DMS114 treated with DMSO at 0.1 percent for 48 hours (cell line): ENCODE measurements at regions not wholly inside any gene's neighbourhood (a gene's known extent, or its start where the extent isn't known, plus 50 kb on each side); places are given as distances from the start of the nearest gene placed in this dataset.

Experiments used
- DNase-seq: peaks from one replicate; lab custom pipeline; 2025; ENCODE audit not compliant: unreplicated experiment; lab: John Stamatoyannopoulos, UW

DNA sequence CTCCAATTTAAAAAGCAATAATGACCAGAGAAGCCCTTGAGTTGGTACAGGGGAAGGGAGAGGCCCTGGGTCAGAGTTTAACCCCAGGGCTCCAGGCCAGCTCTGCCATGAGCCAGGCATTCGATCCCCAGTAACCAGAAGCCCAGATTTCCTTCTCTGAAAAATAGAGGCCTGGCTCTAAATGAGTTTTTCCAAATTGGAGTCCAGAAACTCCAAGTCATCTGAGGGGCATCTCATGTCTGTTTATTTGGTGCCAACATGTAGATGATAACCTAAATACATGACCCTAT, 381.9 kb downstream of the CTTN start:
- DNase-seq, result no peak

DNA sequence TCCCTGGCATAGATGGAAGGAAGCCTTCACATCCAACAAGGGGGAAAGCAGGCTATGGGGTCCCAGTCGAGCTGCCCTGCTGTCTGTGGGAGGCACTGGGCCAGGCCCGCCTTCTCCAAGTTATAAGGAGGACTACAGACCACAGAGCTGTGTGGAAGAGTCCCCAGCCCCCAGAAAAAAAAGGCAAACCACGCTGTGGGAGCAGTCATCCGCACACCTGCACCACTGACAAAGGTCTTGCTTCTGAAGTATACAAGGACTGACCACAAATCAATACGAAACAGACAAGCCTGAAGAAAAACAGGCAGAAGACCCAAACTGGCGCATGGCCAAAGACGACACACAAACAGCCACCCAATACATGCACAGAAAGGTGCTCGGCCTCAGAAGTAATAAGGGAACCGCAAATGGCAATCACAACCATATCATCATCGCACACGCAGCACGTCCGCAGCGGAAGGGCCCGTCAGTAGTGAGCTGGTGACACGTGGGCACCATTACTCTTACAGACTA, 384.1 kb downstream of the CTTN start:
- DNase-seq, result no peak

DNA sequence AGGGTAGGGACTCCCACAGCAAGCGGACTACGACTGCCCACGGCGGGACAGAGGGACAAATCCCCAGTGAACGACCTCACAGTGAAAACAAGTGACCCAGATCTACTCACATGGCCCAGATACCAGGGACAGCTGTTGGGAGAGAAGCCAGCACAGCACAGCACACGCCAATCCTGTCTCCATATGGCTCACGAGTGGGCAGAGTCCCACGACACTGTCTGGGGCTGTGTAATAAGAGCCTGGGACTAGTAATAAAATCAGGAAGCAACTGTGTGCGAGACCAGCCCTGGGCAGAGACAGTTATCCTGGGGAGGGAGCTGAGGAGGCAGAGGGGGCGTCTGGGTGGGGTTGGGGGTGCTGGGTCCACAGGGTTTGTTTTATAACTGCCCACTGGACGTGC, 385.0 kb downstream of the CTTN start:
- DNase-seq, result no peak

DNA sequence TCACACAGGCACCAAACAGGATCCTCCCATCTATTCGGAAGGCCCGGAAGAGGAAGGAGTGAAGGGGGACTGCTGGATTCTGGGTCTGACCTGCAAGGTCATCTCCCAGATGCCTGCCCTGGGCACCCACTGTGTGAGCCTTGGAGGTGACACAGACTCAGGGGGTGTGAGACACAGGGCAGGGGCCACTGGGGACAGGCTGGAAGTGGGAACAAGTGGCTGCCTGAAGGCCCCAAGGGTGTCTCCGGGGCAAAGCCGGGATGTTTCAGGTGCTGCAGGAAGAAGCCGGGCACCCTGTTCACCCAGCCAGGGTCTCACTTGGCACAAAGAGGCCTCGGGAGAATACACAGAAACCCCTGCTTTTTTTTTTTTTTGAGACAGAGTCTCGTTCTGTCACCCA, 385.5 kb downstream of the CTTN start:
- DNase-seq, result no peak

DNA sequence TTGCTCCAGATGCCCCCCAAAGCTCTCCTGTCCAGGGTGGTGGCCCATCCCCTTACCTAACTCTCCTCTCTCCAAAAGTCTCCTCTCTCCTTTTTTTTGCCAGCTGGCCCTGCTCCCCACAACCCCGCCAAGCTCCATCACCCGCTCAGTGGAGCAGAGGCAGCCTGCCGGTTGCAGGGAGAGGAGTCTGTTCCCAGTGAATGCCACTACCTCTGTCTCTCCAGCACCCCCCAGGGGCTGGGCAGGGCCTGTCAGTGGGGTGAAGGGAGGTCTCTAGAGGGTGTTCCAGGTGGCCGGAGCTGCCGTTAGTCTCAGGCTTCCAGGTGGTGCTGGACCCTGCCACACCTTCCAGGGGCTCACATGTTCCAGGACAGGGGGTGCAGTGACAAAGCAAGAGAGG, 387.0 kb downstream of the CTTN start:
- no peak for DNase-seq

DNA sequence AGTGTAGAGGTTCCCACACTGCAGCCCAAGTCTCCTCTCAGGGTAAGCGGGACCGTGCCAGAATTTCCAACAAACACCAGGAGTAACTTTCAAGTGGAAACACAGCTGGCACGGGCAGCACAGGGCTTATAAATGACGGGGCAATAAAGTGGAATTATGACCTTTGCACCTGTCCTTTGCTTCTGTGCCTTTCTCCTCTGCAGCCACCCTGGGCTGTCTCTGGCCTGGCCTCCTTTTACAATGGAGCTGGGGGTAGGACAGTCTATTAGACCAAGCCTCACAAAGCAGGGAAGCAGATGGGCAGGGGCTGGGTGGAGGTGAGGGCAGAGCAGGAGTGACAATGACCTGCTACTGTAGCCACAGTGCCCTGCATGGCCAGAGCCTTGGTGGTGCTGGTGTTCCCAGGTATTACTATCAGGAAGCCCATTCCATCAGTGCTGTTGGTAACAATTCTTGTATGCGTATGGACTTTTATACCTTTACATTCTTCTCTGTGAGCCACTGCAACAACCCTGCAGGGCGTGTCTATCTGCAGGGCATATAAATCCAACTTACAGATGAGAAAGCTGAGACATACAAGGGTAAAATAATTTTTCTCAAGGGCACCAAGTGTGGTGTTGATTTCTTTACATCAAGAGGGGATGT, 387.8 kb downstream of the CTTN start:
- no peak for DNase-seq

DNA sequence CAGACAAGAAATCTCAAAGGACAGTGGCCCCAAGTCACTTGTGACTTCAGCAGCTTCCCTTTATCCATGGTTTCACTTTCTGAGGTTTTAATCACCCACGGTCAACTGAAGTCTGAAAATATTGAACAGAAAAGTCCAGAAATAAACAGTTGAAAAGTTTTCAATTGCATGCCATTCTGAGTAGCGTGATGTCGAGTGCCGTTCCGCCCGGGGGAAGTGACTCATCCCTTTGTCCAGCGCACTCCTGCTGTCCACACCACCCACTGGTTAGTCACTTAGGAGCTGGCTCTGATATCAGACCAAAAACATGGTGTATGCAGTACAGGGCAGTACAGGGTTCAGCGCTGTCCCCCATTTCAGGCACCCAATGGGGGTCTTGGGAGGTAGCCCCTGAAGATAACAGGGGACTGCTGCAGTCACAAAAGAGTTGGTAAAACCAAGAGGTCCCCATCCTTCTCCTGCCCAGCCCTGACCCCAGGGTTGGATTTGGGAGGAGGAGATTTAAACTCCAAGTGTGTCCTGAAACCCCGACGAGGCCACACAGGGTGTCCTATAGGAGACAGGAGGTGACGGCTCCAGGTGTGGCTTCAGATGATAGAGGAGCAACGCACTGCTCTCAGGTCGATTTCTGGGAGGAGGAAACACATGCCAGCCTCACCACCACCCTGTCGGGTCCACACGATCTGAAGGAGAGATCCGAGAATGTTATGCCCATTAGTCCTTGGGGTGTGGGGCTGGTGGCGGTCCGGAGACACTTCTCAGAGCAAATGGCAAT, 390.1 kb downstream of the CTTN start:
- DNase-seq, result no peak

DNA sequence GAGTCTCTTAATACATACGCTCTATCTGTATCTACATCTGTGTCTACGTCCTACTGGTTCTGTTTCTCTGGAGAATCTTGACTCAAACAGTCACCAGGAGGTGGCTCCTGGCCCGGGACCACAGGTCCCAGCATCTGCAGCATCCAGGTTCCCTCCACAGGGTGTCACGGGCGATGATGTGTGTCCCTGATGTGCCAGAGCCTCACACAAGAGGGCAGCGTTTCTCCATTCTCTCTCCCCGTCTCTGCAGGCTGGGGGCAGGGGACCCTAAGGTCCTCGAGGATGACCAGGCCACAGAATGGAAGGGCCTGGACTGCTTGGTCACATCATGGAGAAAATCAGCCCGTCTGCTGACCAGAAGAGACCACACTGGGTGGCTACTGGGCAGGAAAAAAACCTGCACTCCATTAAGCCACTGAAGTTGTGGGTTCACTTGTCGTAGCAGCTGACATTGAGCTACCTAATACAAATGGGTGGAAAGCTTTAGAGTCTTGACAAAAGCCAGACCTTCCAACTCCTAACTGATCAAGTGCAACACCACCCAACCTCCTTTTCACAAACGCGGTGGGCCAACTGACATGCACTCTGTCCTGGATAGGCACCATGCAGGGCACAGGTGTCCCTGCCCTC, 392.5 kb downstream of the CTTN start:
- no peak for DNase-seq

DNA sequence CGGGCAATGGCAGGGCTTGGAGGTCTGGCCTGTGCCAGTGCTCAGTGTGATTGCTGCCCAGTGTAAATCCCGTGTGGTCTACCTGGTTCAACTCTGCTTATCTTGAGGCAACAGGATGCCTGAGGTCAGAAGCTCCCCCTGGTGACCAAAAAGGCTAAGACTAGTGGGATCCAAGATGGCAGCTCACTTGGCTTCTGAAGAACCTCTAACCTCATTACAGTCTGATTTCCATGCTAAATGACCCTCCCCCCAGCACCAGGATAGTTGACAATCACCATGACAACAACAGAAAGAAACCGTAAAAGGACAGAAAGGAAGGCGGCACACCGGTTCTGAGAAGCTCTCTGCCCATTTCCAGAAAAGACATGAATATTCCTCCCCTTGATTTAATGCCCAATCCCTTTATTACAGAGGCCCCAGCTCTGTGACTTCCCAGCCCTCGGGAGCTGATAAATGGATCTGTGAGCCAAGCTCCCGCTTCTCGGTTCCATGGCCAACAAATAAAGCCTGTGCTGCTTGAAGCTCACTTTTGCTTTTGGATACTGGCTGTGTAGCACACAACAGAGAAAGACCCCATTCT, 398.4 kb downstream of the CTTN start:
- DNase-seq, result no peak

DNA sequence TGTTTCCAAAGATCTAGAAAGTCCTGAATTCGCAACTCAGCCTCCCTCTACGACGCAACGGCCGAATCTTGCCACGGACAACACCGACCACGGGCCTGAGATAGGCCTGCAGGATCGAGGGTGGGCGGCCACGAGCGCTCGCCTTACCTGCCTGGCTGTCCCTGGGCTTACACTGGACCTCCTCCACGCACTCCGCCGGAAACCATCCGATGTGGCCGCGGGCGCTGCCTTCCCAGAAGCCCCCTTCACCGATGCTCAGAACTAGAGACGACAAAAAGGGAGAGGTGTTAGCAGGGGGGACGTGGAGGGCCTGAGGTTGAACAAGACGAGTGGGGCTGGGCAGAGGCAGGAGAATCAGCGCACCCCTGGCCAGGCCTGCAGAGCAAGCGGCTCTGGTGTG, 400.0 kb downstream of the CTTN start:
- no peak for DNase-seq

DNA sequence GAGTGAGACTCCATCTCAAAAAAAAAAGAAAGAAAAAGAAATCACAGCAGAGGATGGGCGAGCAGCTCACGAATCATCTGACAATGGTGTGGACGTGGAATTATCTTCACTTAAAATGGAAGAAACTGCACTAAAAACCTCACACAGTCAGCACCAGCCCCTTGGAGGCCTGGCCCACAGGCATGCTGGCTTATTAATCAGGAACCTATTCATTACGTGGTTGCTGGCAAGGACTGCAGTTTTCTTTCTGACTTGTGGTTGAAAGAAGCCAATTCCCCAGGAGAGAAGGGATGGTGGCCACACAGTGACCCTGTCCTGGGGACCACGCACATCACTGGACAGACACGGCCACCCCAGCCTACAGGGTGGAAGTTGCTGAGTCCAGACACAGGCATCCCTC, 401.1 kb downstream of the CTTN start:
- DNase-seq, result no peak

DNA sequence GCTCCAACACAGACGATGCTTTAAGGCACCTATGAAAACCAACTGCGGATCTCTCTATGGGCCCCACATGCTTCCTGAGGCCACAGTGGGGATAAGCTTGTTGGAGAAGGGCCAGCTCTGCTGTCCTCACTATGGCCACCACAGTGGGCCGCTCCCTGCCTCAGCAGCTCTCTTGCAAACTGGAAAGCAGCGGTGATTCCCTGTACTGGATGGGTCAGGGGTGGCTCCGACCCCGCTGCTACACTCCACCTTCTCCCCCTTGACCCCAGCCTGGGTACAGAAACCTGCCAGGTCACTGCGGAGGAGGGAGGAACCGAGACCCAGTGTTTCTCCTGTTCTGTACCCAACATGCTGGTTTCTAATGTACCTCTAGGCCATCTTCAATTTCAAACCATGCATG, 403.9 kb downstream of the CTTN start:
- no peak for DNase-seq

DNA sequence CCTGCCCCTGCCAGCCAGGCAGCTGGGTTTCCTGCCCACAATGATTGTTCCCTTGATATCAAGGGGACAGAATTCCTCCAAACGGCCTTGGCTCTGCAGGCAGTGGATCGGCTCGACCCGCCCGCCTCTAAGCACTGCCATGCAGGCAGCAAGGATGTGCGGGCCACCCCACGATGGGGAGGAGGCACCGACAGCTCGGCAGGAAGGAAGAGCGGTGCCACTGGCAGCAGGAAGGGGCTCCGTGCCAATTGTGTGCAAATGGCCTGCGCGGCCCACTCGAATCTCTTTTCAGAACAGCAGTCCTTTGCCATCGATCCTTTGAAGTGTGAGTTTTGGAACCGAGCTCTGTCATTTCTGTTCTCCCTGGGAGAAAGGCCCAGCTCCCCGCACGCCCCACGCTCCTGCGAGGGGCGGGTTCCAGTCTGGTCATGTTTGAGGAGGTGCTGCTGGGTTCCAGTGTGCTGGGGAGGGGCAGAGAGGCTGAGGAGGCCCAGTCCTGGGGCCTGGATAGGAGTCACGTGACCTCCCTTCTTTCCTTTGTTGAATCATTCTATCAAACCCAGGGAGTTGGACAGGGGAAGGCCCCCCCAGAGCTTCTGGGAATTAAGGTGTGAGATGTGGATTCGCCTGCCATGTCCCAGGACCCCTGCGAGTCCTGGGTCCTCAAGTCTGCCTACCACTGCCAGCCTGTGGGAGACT, 406.0 kb downstream of the CTTN start:
- no peak for DNase-seq

DNA sequence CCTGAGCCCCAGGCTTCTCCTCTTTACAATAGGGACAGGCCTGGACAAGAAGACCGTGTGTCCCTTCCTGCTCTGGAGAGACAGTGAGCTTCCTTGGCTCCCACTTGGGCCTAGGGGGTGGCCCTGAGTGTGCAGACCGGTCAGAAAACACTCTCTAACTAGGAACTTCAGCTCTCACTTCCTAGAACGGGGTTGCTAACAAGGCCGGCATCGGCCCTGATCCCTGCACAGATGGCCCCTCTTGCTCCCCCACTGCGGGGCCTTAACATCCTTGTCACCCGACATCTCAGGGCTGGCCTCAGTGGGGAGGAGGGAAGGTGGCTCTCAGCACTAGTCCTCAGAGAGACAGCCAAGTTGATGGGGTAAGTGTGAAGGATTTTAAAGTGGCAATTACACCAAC, 406.9 kb downstream of the CTTN start:
- DNase-seq, result no peak

DNA sequence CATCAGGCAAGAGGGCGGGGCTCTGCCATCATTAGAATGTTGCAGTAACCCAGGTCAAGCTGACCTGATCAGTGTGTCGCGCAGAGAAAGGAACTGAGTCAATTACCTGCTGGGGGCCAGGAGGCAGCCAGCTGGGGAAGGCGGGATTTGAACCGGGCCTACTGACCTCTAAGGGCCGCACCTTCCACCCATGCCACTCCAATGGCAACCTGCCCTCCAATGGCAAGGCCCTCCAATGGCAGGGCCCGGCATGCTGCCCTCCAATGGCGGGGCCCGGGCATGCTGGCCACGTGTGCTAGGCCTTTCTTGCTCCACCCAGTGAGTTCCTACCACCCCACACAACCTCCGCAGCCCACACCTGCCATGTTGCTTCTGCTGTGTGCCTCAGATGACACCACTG, 407.6 kb downstream of the CTTN start:
- DNase-seq, result no peak

DNA sequence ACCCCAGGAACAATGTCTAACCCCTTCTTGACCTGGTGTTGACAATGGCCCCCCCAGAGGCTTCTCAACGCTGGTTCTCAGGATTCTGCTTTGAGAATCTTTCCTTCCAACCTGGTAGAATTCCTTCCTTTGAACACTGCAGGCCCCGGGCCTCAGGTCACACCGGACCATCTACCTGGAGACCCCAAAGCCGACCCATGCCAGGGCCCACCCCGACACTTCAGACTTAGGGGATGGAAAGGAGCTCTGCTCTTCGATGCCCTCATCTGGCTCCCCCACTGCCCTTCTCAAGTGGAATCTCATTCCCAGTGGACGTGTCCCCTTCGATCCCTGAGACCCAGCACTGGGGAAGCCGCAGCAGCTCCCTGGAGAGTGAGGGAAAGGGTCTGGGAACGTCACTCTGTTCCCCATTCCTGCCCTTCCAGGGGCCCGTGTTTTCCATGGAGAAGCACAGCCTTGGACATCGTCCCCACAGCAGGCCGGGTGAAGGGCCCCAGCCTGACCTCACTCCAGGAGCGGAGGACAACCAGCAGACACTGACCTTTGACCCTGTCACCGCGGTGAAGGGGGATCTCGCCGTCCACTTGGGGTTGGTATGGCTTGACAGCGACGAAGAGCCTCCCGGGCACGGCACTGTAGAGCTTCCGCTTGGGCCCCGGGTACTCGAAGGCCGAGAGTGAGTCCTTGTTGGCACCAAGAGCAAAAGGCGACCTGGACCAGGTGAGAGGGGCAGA, 408.3 kb downstream of the CTTN start:
- no peak for DNase-seq

DNA sequence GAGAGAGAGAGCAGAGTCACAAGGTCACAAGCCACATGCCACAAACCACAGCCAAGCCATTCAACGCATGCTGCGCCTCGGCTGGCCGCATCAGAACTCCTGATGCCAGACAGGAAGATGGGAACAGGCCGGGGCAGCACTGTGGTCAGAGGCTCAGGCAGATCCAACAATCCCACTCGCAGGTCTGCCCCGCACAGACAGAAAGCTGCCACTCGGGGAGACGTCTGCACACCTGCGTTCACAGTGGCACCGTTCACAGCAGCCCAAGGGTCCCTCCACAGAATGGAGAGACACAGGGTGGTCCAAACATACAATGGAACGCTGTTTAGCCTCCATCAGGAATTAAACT, 408.8 kb downstream of the CTTN start:
- DNase-seq, result no peak

DNA sequence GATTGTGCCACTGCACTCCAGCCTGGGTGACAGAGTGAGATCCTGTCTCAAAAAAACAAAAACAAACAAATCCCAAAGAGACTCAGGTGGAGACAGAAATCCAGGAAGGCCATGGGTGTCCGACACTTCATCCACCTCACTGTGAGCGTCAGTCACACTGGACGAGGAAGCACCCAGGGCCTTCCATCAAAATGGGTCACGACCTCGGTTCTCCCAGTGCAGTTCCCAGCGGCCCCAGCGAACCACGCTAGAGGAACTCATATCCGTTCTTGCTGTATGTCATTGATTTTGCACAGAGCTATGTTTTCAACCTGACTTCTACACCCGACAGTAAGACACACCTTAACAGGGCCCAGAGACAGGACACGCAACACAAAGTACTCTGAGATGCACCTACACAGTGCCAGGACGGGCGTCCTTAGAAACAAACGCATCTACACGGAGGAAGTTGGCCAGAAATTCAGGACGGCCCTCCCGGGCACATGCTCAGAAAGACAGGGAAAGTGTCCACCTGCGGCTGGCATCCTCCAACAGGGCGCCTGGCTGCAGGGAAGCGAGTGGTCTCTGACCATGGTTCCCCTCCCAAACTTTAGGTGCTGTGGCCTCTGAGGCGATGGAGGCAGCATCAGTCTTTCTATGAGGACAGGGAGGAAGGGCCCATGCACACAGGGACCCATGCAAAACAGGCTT, 410.5 kb downstream of the CTTN start:
- DNase-seq, result no peak

DNA sequence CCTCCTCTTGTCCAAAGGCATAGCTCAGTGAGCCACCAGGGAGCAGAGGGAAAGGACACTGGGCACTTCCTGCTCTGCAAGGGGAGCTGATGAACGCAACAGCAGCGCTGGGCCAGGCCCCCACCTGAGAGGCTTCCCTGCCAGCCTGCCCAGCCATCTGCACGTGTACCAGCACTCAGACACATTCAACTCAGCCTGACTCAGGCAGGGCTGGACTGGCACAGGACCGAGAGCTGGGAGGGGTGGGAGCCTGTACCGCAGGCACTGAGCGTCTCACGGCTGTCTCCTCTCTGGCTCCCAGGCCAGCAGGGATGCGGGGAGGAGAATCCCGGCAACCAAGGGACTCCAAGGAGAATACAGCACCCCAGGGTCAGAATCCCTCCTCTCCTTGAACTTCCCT, 411.8 kb downstream of the CTTN start:
- no peak for DNase-seq

DNA sequence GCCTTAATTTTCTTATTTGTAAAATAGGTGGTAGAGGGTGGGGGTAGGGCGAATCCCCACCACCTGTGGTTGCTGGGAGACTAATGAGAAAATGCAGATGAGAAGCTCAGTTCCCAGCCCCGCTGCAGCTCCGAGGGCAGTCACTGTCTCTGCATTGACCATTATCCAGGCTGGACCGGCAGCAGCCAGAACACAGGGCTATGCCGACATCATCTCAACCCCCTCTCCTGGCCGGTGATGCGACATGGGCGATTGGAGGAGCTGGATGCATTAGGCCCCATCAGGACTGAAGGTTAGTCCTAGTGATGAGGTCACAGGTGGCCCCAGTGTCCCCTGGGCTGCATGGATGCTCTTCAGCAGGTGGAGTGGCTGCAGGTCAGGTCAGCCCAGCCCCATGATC, 412.4 kb downstream of the CTTN start:
- DNase-seq, result no peak
